ENCODE measurements at regions not wholly inside any gene's neighbourhood (a gene's known extent, or its start where the extent isn't known, plus 50 kb on each side); places are given as distances from the start of the nearest gene placed in this dataset.

DNA sequence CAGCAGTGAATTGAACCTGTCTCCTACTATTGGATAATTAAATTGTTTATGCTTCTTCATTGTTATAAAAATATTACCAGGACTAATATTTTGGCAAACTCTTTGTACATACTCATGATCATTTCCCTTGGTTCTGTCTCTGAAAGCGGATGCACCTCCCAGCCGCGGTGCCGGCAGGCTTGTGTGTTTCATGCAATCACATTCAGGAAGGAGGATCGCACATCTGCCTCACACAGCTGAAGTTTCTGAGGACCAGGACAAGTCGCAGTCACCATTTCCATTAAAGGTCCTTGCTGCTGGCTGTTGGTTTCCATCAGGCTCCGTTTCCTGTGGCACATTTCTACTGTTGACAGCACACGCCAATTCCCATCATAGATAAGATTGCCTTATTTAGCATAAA is 117.8 kb upstream of the SHH start:
- TF ChIP-seq, protein P1, sequence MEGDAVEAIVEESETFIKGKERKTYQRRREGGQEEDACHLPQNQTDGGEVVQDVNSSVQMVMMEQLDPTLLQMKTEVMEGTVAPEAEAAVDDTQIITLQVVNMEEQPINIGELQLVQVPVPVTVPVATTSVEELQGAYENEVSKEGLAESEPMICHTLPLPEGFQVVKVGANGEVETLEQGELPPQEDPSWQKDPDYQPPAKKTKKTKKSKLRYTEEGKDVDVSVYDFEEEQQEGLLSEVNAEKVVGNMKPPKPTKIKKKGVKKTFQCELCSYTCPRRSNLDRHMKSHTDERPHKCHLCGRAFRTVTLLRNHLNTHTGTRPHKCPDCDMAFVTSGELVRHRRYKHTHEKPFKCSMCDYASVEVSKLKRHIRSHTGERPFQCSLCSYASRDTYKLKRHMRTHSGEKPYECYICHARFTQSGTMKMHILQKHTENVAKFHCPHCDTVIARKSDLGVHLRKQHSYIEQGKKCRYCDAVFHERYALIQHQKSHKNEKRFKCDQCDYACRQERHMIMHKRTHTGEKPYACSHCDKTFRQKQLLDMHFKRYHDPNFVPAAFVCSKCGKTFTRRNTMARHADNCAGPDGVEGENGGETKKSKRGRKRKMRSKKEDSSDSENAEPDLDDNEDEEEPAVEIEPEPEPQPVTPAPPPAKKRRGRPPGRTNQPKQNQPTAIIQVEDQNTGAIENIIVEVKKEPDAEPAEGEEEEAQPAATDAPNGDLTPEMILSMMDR (IDR thresholded peaks at IDR 0.05; ENCODE audit: control extremely low read depth, extremely low read depth, low read depth, missing control alignments), result no peak
- ChIA-PET CTCF (no interaction called here), POLR2A (no interaction called here)
- no peak for DNase-seq (ENCODE audit: extremely low spot score)

DNA sequence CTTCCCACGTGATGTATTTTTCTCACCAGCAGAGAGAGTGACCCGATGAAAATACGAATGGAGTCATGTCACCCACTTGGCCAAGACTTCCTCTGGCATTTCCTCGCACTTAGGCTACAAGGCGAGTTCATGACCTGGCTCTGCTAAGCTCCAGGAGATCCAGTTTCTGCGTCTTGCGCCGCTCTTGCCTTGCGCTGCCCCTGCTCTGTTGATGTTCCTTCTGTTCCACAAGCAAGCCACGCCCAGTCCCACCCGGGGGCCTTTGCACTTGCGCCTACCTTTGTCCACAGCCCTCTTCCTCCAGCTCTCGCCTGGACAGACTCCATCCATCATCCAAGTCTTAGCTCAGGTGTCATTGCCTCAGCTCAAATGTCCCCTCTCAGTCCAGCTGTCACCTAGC is 116.3 kb upstream of the SHH start:
- DNase-seq (ENCODE audit: extremely low spot score), result no peak
- ChIA-PET POLR2A (no interaction called here), CTCF (interaction anchor here (1.3 kb wide), 1 partner anchor 9 kb away, joined by 3 read pairs; no protein-coding TSS in a partner anchor)
- TF ChIP-seq, protein P1 (IDR thresholded peaks at IDR 0.05; ENCODE audit: control extremely low read depth, extremely low read depth, low read depth, missing control alignments), result no peak

DNA sequence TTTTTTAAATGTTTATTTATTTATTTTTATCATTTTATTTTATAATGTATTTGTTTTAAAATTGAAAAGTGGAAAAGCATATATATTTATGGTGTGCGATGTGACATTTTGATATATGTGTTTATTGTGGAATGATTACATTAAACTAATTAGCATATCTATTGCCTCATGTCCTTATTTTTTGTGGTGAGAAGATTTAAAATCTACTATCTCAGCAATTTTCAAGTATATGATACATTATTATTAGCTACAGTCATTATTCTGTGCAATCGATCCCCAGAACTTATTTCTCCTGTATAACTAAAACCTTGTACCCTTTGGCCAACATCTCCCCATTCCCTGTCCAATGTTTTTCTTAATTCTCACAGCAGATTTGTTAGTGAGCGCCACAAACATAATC is 115.6 kb upstream of the SHH start:
- ChIA-PET CTCF (interaction anchor here (1.3 kb wide), 1 partner anchor 10 kb away, joined by 3 read pairs; no protein-coding TSS in a partner anchor), POLR2A (no interaction called here)
- no peak for DNase-seq (ENCODE audit: extremely low spot score)
- TF ChIP-seq, protein P1 (IDR thresholded peaks at IDR 0.05; ENCODE audit: control extremely low read depth, extremely low read depth, low read depth, missing control alignments), result no peak

DNA sequence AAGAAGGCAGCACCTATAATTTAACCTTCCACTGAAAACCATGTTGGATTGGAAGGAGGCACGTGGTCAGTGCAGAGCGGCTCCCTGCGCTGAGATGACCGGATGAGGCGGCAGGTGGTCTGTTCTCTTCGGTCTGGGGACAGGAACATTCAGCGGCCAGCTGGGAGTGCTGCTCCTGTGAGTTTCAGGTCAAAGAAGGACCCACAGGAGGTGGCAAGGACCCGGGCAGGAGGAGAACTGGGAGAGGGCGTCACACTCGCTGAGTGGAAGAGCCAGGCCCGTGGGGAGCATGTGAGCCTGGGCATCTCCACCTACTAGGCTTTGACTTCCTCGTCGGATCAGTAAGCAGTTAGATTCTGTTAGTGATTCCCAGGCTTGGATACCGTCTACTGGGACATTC is 113.4 kb upstream of the SHH start:
- ChIA-PET POLR2A (no interaction called here), CTCF (no interaction called here)
- no peak for DNase-seq (ENCODE audit: extremely low spot score)
- TF ChIP-seq, protein P1 (IDR thresholded peaks at IDR 0.05; ENCODE audit: control extremely low read depth, extremely low read depth, low read depth, missing control alignments), result no peak

DNA sequence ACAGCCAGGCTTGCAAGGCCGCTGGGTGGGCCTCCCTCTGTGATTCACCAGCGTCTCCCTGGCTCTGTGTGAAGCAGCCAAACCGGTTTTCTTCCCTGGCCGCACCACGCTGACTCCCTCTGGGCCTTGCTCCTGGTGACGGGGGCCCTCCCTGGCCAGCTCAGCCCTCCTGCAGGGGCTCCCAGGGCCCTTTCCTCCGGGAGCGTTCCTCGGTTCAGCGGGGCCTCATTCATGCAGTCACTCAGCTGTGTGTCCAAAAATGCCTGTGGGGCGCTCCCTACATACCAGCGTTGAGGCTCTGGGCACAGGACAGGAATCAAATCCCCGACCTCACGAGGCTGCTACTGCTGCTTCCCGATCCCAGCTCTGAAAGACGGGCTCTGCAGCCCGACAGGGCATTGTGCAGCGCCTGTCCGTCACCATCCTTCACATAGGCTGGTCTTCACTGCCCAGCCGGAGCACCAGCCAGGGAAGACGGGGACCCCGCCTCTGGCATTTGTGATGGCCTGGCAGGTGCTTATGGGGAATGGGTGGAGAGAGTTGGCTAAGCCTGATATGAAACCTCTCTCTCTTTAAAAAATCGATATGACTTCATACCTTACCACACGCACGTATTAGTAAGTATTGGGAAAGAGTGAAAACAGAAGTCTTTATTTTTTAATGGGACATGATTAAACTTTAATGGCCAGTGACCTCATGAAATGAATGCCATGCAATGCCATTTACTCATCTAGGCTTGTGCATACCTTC is 110.0 kb upstream of the SHH start:
- no peak for DNase-seq (ENCODE audit: extremely low spot score)
- POLR2A ChIA-PET, result no interaction called here
- TF ChIP-seq, protein P1 (IDR thresholded peaks at IDR 0.05; ENCODE audit: control extremely low read depth, extremely low read depth, low read depth, missing control alignments), result no peak
- CTCF ChIA-PET, result interaction anchor here (1.1 kb wide), 1 partner anchor 56 kb away, joined by 3 read pairs; no protein-coding TSS in a partner anchor

DNA sequence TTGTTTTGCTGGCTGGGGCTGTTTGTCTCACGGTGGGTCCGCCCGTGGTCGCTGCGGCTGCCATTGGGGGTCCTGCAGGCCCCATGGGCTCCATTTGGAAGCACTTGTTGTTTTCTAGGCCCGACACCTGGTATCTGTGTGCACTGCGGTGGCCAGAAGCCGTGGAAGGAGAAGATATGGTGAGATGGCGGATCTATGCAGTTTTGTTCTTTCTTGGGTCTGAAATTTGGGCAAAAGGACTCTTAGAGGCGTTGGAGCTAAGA is 109.5 kb upstream of the SHH start:
- TF ChIP-seq, protein P1 (IDR thresholded peaks at IDR 0.05; ENCODE audit: control extremely low read depth, extremely low read depth, low read depth, missing control alignments), result no peak
- POLR2A ChIA-PET, result no interaction called here
- DNase-seq (ENCODE audit: extremely low spot score), result no peak
- CTCF ChIA-PET, result interaction anchor here (1.1 kb wide), 1 partner anchor 57 kb away, joined by 3 read pairs; no protein-coding TSS in a partner anchor
